Gastroesophageal sphincter (tissue), 4 donors: ENCODE measurements at regions not wholly inside any gene's neighbourhood (a gene's known extent, or its start where the extent isn't known, plus 50 kb on each side); places are given as distances from the start of the nearest gene placed in this dataset.

Experiments used
- ATAC-seq: fragments of 150-250 bp; one replicate; pipeline ENCODE4 v1.9.1; 2016; ENCODE audit warnings: mild to moderate bottlenecking, moderate library complexity
- H3K27ac ChIP-seq, 4 donors: fragments of 200-600 bp; sonication (generic) in 3 of 4; 1 replicate in 3 of 4; 2 replicates in 1 of 4; pipeline ENCODE4 v1.5.1; 2016 to 2019
- H3K27me3 ChIP-seq: fragments of 200-600 bp; sonication (generic); one replicate; pipeline ENCODE4 v1.5.1; 2019
- H3K36me3 ChIP-seq, 2 donors: fragments of 200-600 bp; sonication (generic); one replicate each; pipeline ENCODE4 v1.5.1; 2019; ENCODE audit warnings: control low read depth in 1 of 2
- H3K4me1 ChIP-seq, 3 donors: fragments of 200-600 bp; sonication (generic); 1 replicate in 2 of 3; 2 replicates in 1 of 3; pipeline ENCODE4 v1.5.1; 2016 to 2019; ENCODE audit warnings: control low read depth in 2 of 3
- H3K4me3 ChIP-seq, 2 donors: fragments of 200-600 bp; sonication (generic); one replicate each; pipeline ENCODE4 v1.5.1; 2019; ENCODE audit warnings: mild to moderate bottlenecking in 1 of 2, moderate library complexity in 1 of 2
- H3K9me3 ChIP-seq, 3 donors: fragments of 200-600 bp; sonication (generic); one replicate each; pipeline ENCODE4 v1.5.1; 2017 to 2019; ENCODE audit warnings: control low read depth in 2 of 3
- CTCF ChIP-seq, 4 experiments: fragments of 200-600 bp in 2 of 4; fragments of 450-650 bp in 2 of 4; sonication (generic) in 1 of 4; IDR thresholded peaks; one replicate each; pipeline ENCODE4 v1.5.1; 2017 to 2019; ENCODE audit warnings: antibody characterized with exemption in 4 of 4, mild to moderate bottlenecking in 2 of 4, moderate library complexity in 2 of 4
- EP300 ChIP-seq: sonication (generic); formaldehyde crosslinking; IDR thresholded peaks from one replicate; pipeline ENCODE4 v1.6.1; 2017; ENCODE audit warnings: antibody characterized with exemption, mild to moderate bottlenecking
- POLR2A ChIP-seq, 2 donors: fragments of 450-650 bp; IDR thresholded peaks; one replicate each; pipeline ENCODE4 v1.6.1; 2017; ENCODE audit warnings: antibody characterized with exemption in 2 of 2, mild to moderate bottlenecking in 2 of 2, moderate library complexity in 1 of 2
- POLR2AphosphoS5 ChIP-seq: sonication (generic); formaldehyde crosslinking; IDR thresholded peaks from one replicate; pipeline ENCODE4 v1.6.1; 2017; ENCODE audit warnings: antibody characterized with exemption
- WGBS, 2 donors: methylation state at CpG; one replicate each; pipeline ENCODE4 v1.1.5; 2018; ENCODE audit warnings: low coverage in 1 of 2; 5-methylcytosine and 5-hydroxymethylcytosine counted together

GRCh38 chr2:236636714-236637470, 67.3 kb downstream of the ACKR3 start:
- 83 to 88% methylated on average over 6 to 17 of the region's 18 CpGs for WGBS, 2 donors
- Histone ChIP-seq H3K36me3 (no peaks in the 10 kb centered on the region), H3K4me1 (peaks cover 0 to 19% (median under 1%) of the 10 kb centered on the region in 3 donors), H3K4me3 (no peak overlapping the region), H3K9me3 (peaks cover 0 to 7% (median 0%) of the 10 kb centered on the region in 3 donors), H3K27me3 (no peaks in the 10 kb centered on the region), H3K27ac (no peak overlapping the region)
- TF ChIP-seq EP300 (no peak), POLR2AphosphoS5 (no peak), CTCF (IDR thresholded peaks at IDR 0.05) (no peak), POLR2A (IDR thresholded peaks at IDR 0.05) (no peak)
- ATAC-seq = no peak

GRCh38 chr2:236637686-236638569, 68.3 kb downstream of the ACKR3 start:
- no peak for TF ChIP-seq EP300
- TF ChIP-seq CTCF (IDR thresholded peaks at IDR 0.05) = no peak
- no peak for TF ChIP-seq POLR2AphosphoS5
- TF ChIP-seq POLR2A (IDR thresholded peaks at IDR 0.05) = no peak
- 46 to 72% methylated on average over 4 to 6 of the region's 6 CpGs for WGBS, 2 donors

GRCh38 chr2:236638707-236639106, 69.1 kb downstream of the ACKR3 start:
- TF ChIP-seq POLR2A (IDR thresholded peaks at IDR 0.05) (no peak), POLR2AphosphoS5 (no peak), EP300 (no peak), CTCF (IDR thresholded peaks at IDR 0.05) (no peak)
- Histone ChIP-seq H3K36me3 (no peaks in the 10 kb centered on the region), H3K4me3 (no peak overlapping the region), H3K9me3 (peaks cover 0 to 10% (median 0%) of the 10 kb centered on the region in 3 donors), H3K27me3 (no peaks in the 10 kb centered on the region), H3K27ac (no peak overlapping the region), H3K4me1 (peaks cover 0 to 32% (median 5%) of the 10 kb centered on the region in 3 donors)
- WGBS, 2 donors = 82 to 85% methylated on average over 4 to 5 of the region's 7 CpGs
- no peak for ATAC-seq

More at GRCh38 chr2:236637686-236638569, 68.3 kb downstream of the ACKR3 start:
- H3K4me3 ChIP-seq = no peak overlapping the region
- no peak overlapping the region for H3K27ac ChIP-seq
- peaks cover 0 to 25% (median 0%) of the 10 kb centered on the region in 3 donors for H3K4me1 ChIP-seq
- H3K27me3 ChIP-seq = no peaks in the 10 kb centered on the region
- H3K36me3 ChIP-seq = no peaks in the 10 kb centered on the region
- ATAC-seq = no peak
- H3K9me3 ChIP-seq = peaks cover 0 to 7% (median 0%) of the 10 kb centered on the region in 3 donors

GRCh38 chr2:236639461-236640235, 70.0 kb downstream of the ACKR3 start:
- 69 to 71% methylated on average over 7 of the region's 7 CpGs for WGBS, 2 donors
- peaks cover 0 to 19% (median 0%) of the 10 kb centered on the region in 3 donors for H3K9me3 ChIP-seq
- peaks cover 0 to 32% (median 5%) of the 10 kb centered on the region in 3 donors for H3K4me1 ChIP-seq
- no peaks in the 10 kb centered on the region for H3K27me3 ChIP-seq
- H3K36me3 ChIP-seq = no peaks in the 10 kb centered on the region
- TF ChIP-seq CTCF (IDR thresholded peaks at IDR 0.05) (no peak), EP300 (no peak), POLR2A (IDR thresholded peaks at IDR 0.05) (no peak), POLR2AphosphoS5 (no peak)
- H3K27ac ChIP-seq = no peak overlapping the region
- no peak overlapping the region for H3K4me3 ChIP-seq
- ATAC-seq = no peak
